SK-N-SH (cell line): ENCODE measurements at regions not wholly inside any gene's neighbourhood (a gene's known extent, or its start where the extent isn't known, plus 50 kb on each side); places are given as distances from the start of the nearest gene placed in this dataset.
A peak's percentile ranks its signal among the peaks of the same experiment; 100 is the strongest.

ENCODE experiments used
- CTCF ChIA-PET: fragments of 300-600, 350-600 bp; formaldehyde crosslinking; extraction: SDS; loops from one replicate; lab custom pipeline; 2021; lab: Yijun Ruan, JAX
- POLR2A ChIA-PET: fragments of 350-600 bp; sonication (Branson Sonifier 250); formaldehyde crosslinking; extraction: SDS; loops from one replicate; lab custom pipeline; 2020; ENCODE audit warnings: antibody characterized with exemption, inconsistent platforms; lab: Yijun Ruan, JAX
- DNase-seq: peaks from one replicate; pipeline ENCODE4 v3.0.0; 2012
- H2AFZ ChIP-seq: fragments of 200-600 bp; sonication (generic); 2 replicates; pipeline ENCODE4 v1.8.1; 2016; ENCODE audit warnings: antibody characterized with exemption, mild to moderate bottlenecking, low read depth
- H3F3A ChIP-seq: fragments of 200-600 bp; sonication (generic); replicated peaks from 2 replicates; pipeline ENCODE3; 2016; ENCODE audit warnings: antibody characterized with exemption, mild to moderate bottlenecking; ENCODE audit not compliant: insufficient read depth
- H3K27ac ChIP-seq, 2 experiments: fragments of 200-500 bp in 1 of 2; fragments of 200-600 bp in 1 of 2; sonication (Bioruptor generic) in 1 of 2; sonication (generic), shearing (Covaris generic) in 1 of 2; 2 replicates each; pipeline versions ENCODE4 v1.5.1 to v1.6.1; 2014 to 2016; ENCODE audit warnings: low read depth in 2 of 2, inconsistent platforms in 1 of 2, low read length in 1 of 2, mild to moderate bottlenecking in 1 of 2, mixed read lengths in 1 of 2
- H3K27me3 ChIP-seq: fragments of 200-600 bp; sonication (generic), shearing (Covaris generic); 2 replicates; pipeline ENCODE4 v1.6.1; 2016; ENCODE audit warnings: mixed run types; ENCODE audit not compliant: insufficient read depth
- H3K36me3 ChIP-seq, 2 experiments: fragments of 200-500 bp in 1 of 2; fragments of 200-600 bp in 1 of 2; sonication (Bioruptor generic) in 1 of 2; sonication (generic) in 1 of 2; replicated peaks in 1 of 2; 2 replicates each; pipeline versions ENCODE3 to v1.5.1; 2014 to 2016; ENCODE audit warnings: low read length in 1 of 2, mild to moderate bottlenecking in 1 of 2; ENCODE audit not compliant: insufficient read depth in 2 of 2, control insufficient read depth in 1 of 2
- H3K4me1 ChIP-seq, 2 experiments: fragments of 200-500 bp in 1 of 2; fragments of 200-600 bp in 1 of 2; sonication (Bioruptor generic) in 1 of 2; sonication (generic), shearing (Covaris generic) in 1 of 2; 2 replicates each; pipeline versions ENCODE4 v1.5.1 to v1.6.1; 2014 to 2016; ENCODE audit warnings: low read depth in 1 of 2, low read length in 1 of 2, mixed run types in 1 of 2; ENCODE audit not compliant: insufficient read depth in 2 of 2, control insufficient read depth in 1 of 2
- H3K4me2 ChIP-seq: fragments of 200-600 bp; sonication (generic), shearing (Covaris generic); 2 replicates; pipeline ENCODE4 v1.6.1; 2017; ENCODE audit warnings: mixed run types
- H3K4me3 ChIP-seq, 2 experiments: fragments of 200-500 bp in 1 of 2; fragments of 200-600 bp in 1 of 2; sonication (Bioruptor generic) in 1 of 2; sonication (generic), shearing (Covaris generic) in 1 of 2; 2 replicates each; pipeline versions ENCODE4 v1.5.1 to v1.8.1; 2014 to 2016; ENCODE audit warnings: low read depth in 2 of 2, inconsistent platforms in 1 of 2, low read length in 1 of 2, mild to moderate bottlenecking in 1 of 2, mixed read lengths in 1 of 2, moderate library complexity in 1 of 2
- H3K79me2 ChIP-seq: fragments of 200-600 bp; sonication (generic); 2 replicates; pipeline ENCODE4 v1.8.1; 2017; ENCODE audit warnings: mild to moderate bottlenecking; ENCODE audit not compliant: insufficient read depth
- H3K9ac ChIP-seq: fragments of 200-600 bp; sonication (generic); 2 replicates; pipeline ENCODE4 v1.6.1; 2017; ENCODE audit warnings: mixed run types
- H3K9me2 ChIP-seq: fragments of 200-600 bp; sonication (generic); 2 replicates; pipeline ENCODE4 v1.6.1; 2017; ENCODE audit warnings: mixed run types
- H3K9me3 ChIP-seq: fragments of 200-600 bp; sonication (generic); 2 replicates; pipeline ENCODE4 v1.6.1; 2017; ENCODE audit warnings: mixed run types, mild to moderate bottlenecking, moderate library complexity
- H4K20me1 ChIP-seq: fragments of 200-600 bp; sonication (generic); 2 replicates; pipeline ENCODE4 v1.6.1; 2017; ENCODE audit warnings: mild to moderate bottlenecking, mixed run types; ENCODE audit not compliant: insufficient read depth
- CHD2 ChIP-seq: fragments of 150-350 bp; IDR thresholded peaks from 2 replicates; pipeline ENCODE4 v1.6.1; 2018; ENCODE audit warnings: low read length; ENCODE audit not compliant: partially characterized antibody
- CTCF ChIP-seq: fragments of 200-600 bp; sonication (generic); IDR thresholded peaks from 2 replicates; pipeline ENCODE4 v1.6.1; 2017; ENCODE audit warnings: antibody characterized with exemption, mild to moderate bottlenecking, moderate library complexity
- ELF1 ChIP-seq: IDR thresholded peaks from 2 replicates; pipeline ENCODE4 v1.4.0; 2012
- EP300 ChIP-seq, 2 experiments: IDR thresholded peaks; 2 replicates each; pipeline versions ENCODE4 v1.4.0 to v1.6.1; 2012; ENCODE audit warnings: borderline replicate concordance in 1 of 2, low read depth in 1 of 2, low read length in 1 of 2
- EZH2phosphoT487 ChIP-seq: fragments of 200-600 bp; sonication (generic); IDR thresholded peaks from 2 replicates; pipeline ENCODE4 v1.6.1; 2017; ENCODE audit warnings: low read depth, mixed run types, mild to moderate bottlenecking, antibody characterized with exemption, moderate library complexity, borderline replicate concordance
- FOSL2 ChIP-seq: IDR thresholded peaks from 2 replicates; pipeline ENCODE4 v1.4.0; 2012; ENCODE audit warnings: low read depth, mild to moderate bottlenecking, moderate library complexity, borderline replicate concordance
- GATA2 ChIP-seq: sonication (generic); formaldehyde crosslinking; IDR thresholded peaks from 2 replicates; pipeline ENCODE4 v1.5.0; 2020; ENCODE audit warnings: mild to moderate bottlenecking, missing genetic modification reagents
- JUND ChIP-seq: IDR thresholded peaks from 2 replicates; pipeline ENCODE4 v1.4.0; 2012
- POLR2AphosphoS5 ChIP-seq: IDR thresholded peaks from 2 replicates; pipeline ENCODE4 v1.6.1; 2012; ENCODE audit warnings: low read depth, low read length
- RAD21 ChIP-seq: IDR thresholded peaks from 2 replicates; pipeline ENCODE4 v1.6.1; 2012; ENCODE audit warnings: mild to moderate bottlenecking, low read length
- TEAD4 ChIP-seq: IDR thresholded peaks from 2 replicates; pipeline ENCODE4 v1.4.0; 2012; ENCODE audit warnings: mild to moderate bottlenecking, borderline replicate concordance; ENCODE audit not compliant: insufficient read depth
- ZBTB33 ChIP-seq: IDR thresholded peaks from 2 replicates; pipeline ENCODE4 v1.4.0; 2012; ENCODE audit warnings: low read depth, borderline replicate concordance
- WGBS: methylation state at CpG from one replicate; pipeline ENCODE4 v1.1.6; 2017; ENCODE audit warnings: low lambda C conversion rate; 5-methylcytosine and 5-hydroxymethylcytosine counted together

GRCh38 chr2:12547566-12548170 lies 169.1 kb upstream of the TRIB2 start:
- ChIA-PET CTCF (interaction anchor here (0.8 to 3.1 kb wide), 6 partner anchors 9 to 459 kb away, joined by 3 to 10 read pairs (median 4); no protein-coding TSS in a partner anchor), POLR2A (no interaction called here)

DNA sequence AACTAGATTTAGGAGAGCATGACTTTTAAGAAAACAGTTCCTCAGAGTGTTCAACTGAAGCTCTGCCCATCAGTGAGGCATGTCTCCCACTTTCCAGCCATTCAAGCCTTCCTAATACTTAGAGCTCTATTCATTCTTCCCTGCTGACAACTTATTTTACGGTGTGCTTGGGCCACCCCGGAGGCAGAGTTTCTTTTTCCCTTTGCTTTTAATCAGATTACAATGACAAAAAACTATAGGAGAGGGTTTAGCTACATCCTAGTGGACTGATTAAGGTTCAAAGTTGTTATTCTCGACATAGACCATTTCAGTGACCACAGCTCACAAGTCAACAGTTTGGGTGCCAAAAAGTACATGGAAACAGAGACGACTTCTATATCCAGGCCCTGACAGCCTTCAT lies 167.8 kb upstream of the TRIB2 start:
- Histone ChIP-seq H3K4me1 (peaks cover under 1 to 7% of the 10 kb centered on the region in 2 experiments; a peak in 3 of 4 replicates), H3K9me3 (no peaks in the 10 kb centered on the region), H3K27me3 (no peaks in the 10 kb centered on the region), H3K27ac (peak overlapping the region in 1 of 2 experiments; percentile 26; a peak in 1 of 4 replicates), H4K20me1 (no peaks in the 10 kb centered on the region), H3K4me2 (no peak overlapping the region), H3K9me2 (no peaks in the 10 kb centered on the region), H3K79me2 (no peaks in the 10 kb centered on the region), H3K36me3 (peaks cover 0 to 3% of the 10 kb centered on the region in 2 experiments), H3K4me3 (no peak overlapping the region), H2AFZ (no peak overlapping the region), H3F3A (no peaks in the 10 kb centered on the region), H3K9ac (no peak overlapping the region)
- TF ChIP-seq GATA2 (CRISPR knock-in tag) (no peak), TEAD4 (no peak), ELF1 (no peak), JUND (no peak), FOSL2 (no peak), RAD21 (no peak), EP300 (IDR thresholded peaks at IDR 0.05; ENCODE audit: borderline replicate concordance in 1 of 2, low read depth in 1 of 2, low read length in 1 of 2) (no peak), POLR2AphosphoS5 (no peak), EZH2phosphoT487 (no peak), CHD2 (no peak), ZBTB33 (no peak)
- POLR2A ChIA-PET = no interaction called here
- CTCF ChIA-PET = interaction anchor here (0.8 to 3.1 kb wide), 7 partner anchors 8 to 458 kb away, joined by 3 to 10 read pairs (median 4); partner anchors contain the start of gene TRIB2
- DNase-seq = no peak
- 79% methylated on average over 4 of the region's 4 CpGs for WGBS

More at GRCh38 chr2:12547566-12548170, 169.1 kb upstream of the TRIB2 start:
- 0 out of 2 replicates have a peak, but pooled peaks have one; percentile 19 for TF ChIP-seq CTCF
- no peak for TF ChIP-seq GATA2 (CRISPR knock-in tag)
- TF ChIP-seq, all 33 proteins: peak for 1
- Histone ChIP-seq H3K4me1 (peaks cover 7% of the 10 kb centered on the region in 2 experiments; a peak in 3 of 4 replicates), H3K4me2 (no peak overlapping the region), H3K27me3 (no peaks in the 10 kb centered on the region), H2AFZ (no peak overlapping the region), H3K27ac (no peak overlapping the region), H3K9me3 (no peaks in the 10 kb centered on the region), H3K9ac (no peak overlapping the region), H3K9me2 (no peaks in the 10 kb centered on the region), H4K20me1 (no peaks in the 10 kb centered on the region), H3K79me2 (no peaks in the 10 kb centered on the region), H3K4me3 (no peak overlapping the region), H3K36me3 (peaks cover 0 to under 1% of the 10 kb centered on the region in 2 experiments), H3F3A (no peaks in the 10 kb centered on the region)
- WGBS = 86% methylated on average over 2 of the region's 2 CpGs
- no peak for DNase-seq
